Omental fat pad (tissue), 3 donors: ENCODE measurements at regions not wholly inside any gene's neighbourhood (a gene's known extent, or its start where the extent isn't known, plus 50 kb on each side); places are given as distances from the start of the nearest gene placed in this dataset.
"Not testable (repeated sequence)": the region's sequence is repeated elsewhere in the genome, so short reads cannot be mapped to it uniquely, and the experiment has no call there.

Source experiments
- ATAC-seq: fragments of 150-250 bp; one replicate; pipeline ENCODE4 v1.9.1; 2016; ENCODE audit warnings: mild to moderate bottlenecking, moderate library complexity; ENCODE audit not compliant: low FRiP score
- DNase-seq: peaks from one replicate; pipeline ENCODE4 v3.0.0-alpha.2; 2019; ENCODE audit warnings: low spot score
- TF ChIP-seq, protein P1 (sequence below), 3 donors: fragments of 450-650 bp; IDR thresholded peaks; one replicate each; pipeline ENCODE4 v1.5.1; 2016 to 2017; ENCODE audit warnings: antibody characterized with exemption in 3 of 3, mild to moderate bottlenecking in 3 of 3, moderate library complexity in 2 of 3

DNA sequence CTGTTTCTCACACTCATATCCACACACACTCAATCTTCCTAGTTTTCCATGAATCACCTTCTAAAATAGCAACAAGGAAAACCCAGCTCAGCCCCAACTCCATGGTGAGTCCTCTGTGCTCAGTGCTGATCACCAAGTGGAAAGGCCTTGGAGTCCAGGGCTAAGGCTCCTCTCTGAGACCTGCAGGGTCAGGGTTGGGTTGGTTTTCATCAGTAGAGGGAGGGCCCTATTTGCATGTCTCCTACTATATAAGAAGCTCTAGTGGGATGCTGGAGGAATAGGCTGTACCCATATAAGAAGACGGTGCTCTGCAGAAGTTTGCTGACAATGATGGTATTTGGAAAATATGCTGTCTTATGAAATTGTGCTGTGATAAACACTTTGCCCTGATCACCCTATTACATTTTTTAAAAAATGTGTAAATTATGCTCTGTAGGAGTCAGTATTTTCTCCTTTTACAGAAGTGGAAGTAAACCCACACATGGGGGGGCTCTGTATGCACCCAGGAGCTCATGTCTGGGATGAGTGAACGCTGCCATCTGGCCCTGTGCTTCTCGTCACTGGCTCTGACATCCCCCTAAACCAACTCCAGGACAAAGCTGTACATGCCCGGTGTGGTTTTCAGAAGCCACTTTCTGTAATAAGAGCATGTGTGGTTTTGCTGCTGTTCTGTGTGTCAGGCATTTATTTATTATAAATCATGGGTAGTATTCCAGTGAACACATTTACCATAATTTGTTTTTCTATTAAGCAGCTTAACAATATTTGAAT lies 536.3 kb downstream of the TMEM121 start:
- TF ChIP-seq, protein P1, sequence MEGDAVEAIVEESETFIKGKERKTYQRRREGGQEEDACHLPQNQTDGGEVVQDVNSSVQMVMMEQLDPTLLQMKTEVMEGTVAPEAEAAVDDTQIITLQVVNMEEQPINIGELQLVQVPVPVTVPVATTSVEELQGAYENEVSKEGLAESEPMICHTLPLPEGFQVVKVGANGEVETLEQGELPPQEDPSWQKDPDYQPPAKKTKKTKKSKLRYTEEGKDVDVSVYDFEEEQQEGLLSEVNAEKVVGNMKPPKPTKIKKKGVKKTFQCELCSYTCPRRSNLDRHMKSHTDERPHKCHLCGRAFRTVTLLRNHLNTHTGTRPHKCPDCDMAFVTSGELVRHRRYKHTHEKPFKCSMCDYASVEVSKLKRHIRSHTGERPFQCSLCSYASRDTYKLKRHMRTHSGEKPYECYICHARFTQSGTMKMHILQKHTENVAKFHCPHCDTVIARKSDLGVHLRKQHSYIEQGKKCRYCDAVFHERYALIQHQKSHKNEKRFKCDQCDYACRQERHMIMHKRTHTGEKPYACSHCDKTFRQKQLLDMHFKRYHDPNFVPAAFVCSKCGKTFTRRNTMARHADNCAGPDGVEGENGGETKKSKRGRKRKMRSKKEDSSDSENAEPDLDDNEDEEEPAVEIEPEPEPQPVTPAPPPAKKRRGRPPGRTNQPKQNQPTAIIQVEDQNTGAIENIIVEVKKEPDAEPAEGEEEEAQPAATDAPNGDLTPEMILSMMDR (IDR thresholded peaks at IDR 0.05), result no peak
- DNase-seq (no peak), ATAC-seq (no peak)

DNA sequence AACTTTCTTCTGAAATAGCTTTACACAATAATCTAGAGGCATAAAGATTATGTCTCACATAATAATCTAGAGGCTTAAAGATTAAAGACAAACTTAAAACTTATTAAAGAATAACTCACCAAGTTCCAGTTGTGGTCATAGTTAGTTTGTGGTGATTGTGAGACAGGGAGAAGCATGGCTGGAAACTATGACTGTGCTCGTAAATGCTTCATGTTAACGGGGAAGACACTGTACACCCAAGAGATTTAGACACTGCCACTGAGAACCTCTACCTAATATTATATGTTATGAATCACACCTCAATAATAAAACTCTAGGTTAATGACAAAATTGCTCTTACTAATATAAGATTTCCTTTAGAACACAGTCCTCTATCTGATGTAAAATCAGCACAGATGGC lies 541.6 kb downstream of the TMEM121 start:
- TF ChIP-seq, protein P1 (IDR thresholded peaks at IDR 0.05), result no peak
- no peak for DNase-seq

GRCh38 chr14:106069804-106070625 lies 543.6 kb downstream of the TMEM121 start:
- TF ChIP-seq, protein P1 (IDR thresholded peaks at IDR 0.05), result no peak
- DNase-seq (no peak), ATAC-seq (no peak)

More for the DNA sequence above, 541.6 kb downstream of the TMEM121 start:
- no peak for ATAC-seq

DNA sequence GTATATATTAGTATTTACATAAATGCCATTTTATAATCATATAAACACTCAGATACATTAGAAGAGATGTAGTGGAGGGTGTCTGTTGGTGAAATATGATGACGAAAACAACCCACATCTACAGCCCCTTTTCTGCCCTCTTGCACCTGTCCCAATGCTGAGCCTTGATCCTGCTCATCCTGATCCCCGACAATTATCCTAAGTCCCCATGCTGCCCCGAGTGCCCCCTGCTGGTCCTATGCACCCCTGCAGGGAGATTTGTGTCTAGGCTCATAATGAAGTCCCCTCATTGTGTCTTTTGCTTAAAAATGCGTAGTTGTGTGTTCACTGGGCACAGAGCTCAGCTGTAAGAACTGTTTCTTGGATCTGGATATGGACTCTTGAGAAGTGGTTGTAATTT lies 554.5 kb downstream of the TMEM121 start:
- TF ChIP-seq, protein P1 (IDR thresholded peaks at IDR 0.05), result no peak
- DNase-seq, result no peak

DNA sequence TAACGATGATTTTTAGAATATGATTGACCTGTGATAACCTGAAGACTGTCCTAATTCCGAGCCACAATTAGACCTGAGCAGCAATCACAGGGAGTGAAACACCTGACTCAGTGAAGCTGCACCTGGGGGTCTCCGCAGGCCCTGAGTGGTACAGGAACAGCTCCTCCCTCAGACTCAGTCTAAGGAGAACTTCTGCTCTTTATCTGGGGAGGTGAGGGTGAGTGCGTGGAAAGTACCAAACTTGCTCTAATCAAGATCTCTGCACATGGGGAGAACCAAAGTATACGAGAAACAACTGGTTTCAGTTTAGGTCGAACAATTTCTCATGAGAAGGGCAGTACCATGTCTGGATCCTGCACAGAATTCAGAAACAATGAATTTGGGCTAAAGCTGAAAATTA lies 555.3 kb downstream of the TMEM121 start:
- not testable (repeated sequence) for DNase-seq

More for the DNA sequence above, 554.5 kb downstream of the TMEM121 start:
- no peak for ATAC-seq

GRCh38 chr14:106083082-106083481 lies 556.7 kb downstream of the TMEM121 start:
- DNase-seq (no peak), ATAC-seq (no peak)
- TF ChIP-seq, protein P1 (IDR thresholded peaks at IDR 0.05), result no peak

More for the DNA sequence above, 555.3 kb downstream of the TMEM121 start:
- ATAC-seq, result not testable (repeated sequence)

DNA sequence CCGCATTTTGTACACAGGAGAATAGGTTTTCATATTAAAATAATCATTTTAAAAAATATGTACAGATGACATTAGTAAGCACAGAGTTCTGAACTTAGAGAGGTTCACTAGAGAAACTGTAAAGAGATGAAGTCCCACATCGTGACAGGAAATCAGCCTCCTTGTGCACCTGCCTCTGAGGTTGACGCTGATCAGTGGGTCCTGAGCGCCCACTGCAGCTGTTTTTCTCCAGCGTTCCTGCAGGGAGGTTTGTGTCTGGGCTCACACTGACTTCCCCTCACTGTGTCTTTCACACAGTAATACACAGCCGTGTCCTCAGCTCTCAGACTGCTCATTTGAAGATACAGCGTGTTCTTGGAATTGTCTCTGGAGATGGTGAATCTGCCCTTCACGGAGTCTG lies 561.5 kb downstream of the TMEM121 start:
- TF ChIP-seq, protein P1 (IDR thresholded peaks at IDR 0.05), result no peak
- DNase-seq (no peak), ATAC-seq (no peak)

GRCh38 chr14:106088860-106089259 lies 562.5 kb downstream of the TMEM121 start:
- DNase-seq, ATAC-seq: not testable (repeated sequence)
